ENCODE measurements at regions not wholly inside any gene's neighbourhood (a gene's known extent, or its start where the extent isn't known, plus 50 kb on each side); places are given as distances from the start of the nearest gene placed in this dataset.

DNA sequence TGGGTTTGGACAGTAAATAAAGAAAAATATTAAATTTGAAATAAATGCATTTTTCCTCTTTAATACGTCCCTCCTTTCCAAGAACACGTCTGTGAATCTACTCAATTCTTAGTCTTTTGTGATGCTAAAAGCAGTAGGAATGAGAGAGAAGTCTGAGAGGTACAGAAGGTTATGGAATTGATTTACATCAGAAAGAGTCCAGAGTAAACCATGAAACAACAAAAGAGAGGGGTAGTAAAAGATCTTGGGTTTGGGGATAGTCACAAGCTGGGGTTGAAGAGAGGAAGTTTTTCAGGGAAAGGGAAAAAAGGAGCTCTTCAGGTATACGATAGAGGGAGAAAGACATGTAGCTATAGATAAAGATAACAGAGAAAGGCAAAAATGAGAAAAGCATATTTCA is 215.4 kb downstream of the RAB28 start:
- TF ChIP-seq POLR2A (IDR thresholded peaks at IDR 0.05), result no peak
- TF ChIP-seq, protein P1, sequence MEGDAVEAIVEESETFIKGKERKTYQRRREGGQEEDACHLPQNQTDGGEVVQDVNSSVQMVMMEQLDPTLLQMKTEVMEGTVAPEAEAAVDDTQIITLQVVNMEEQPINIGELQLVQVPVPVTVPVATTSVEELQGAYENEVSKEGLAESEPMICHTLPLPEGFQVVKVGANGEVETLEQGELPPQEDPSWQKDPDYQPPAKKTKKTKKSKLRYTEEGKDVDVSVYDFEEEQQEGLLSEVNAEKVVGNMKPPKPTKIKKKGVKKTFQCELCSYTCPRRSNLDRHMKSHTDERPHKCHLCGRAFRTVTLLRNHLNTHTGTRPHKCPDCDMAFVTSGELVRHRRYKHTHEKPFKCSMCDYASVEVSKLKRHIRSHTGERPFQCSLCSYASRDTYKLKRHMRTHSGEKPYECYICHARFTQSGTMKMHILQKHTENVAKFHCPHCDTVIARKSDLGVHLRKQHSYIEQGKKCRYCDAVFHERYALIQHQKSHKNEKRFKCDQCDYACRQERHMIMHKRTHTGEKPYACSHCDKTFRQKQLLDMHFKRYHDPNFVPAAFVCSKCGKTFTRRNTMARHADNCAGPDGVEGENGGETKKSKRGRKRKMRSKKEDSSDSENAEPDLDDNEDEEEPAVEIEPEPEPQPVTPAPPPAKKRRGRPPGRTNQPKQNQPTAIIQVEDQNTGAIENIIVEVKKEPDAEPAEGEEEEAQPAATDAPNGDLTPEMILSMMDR (IDR thresholded peaks at IDR 0.05), result no peak

All from heart left ventricle (tissue), 13 donors.